Keratinocyte (primary cell): ENCODE measurements at regions not wholly inside any gene's neighbourhood (a gene's known extent, or its start where the extent isn't known, plus 50 kb on each side); places are given as distances from the start of the nearest gene placed in this dataset.

ENCODE experiments used
- DNase-seq: peaks from one replicate; pipeline ENCODE4 v3.0.0-alpha.2; 2011; ENCODE audit warnings: low read depth, missing footprints, low spot score
- FAIRE-seq: peaks from 2 replicates; lab custom pipeline; 2011; peaks lifted over from hg19 to GRCh38; lab: Jason Lieb, UNC
- H2AFZ ChIP-seq: 2 replicates; pipeline ENCODE4 v1.6.0; 2012; ENCODE audit warnings: low read length, control low read depth, inconsistent platforms; ENCODE audit not compliant: control insufficient read depth
- H3K27ac ChIP-seq: 2 replicates; pipeline ENCODE4 v1.5.1; 2011; ENCODE audit warnings: low read length; ENCODE audit not compliant: control insufficient read depth, insufficient read depth
- H3K27me3 ChIP-seq: 3 replicates; pipeline ENCODE4 v1.6.0; 2011; ENCODE audit warnings: low read length; ENCODE audit not compliant: control insufficient read depth, insufficient read depth; ENCODE audit errors: extremely low read depth
- H3K36me3 ChIP-seq, 2 experiments: 2 replicates in 1 of 2; 3 replicates in 1 of 2; pipeline ENCODE4 v1.5.1; 2011; ENCODE audit warnings: low read length in 2 of 2, mild to moderate bottlenecking in 1 of 2; ENCODE audit not compliant: control insufficient read depth in 2 of 2, insufficient read depth in 2 of 2; ENCODE audit errors: extremely low read depth in 1 of 2
- H3K4me1 ChIP-seq: 3 replicates; pipeline ENCODE4 v1.5.1; 2011; ENCODE audit warnings: low read length; ENCODE audit not compliant: control insufficient read depth, insufficient read depth; ENCODE audit errors: extremely low read depth
- H3K4me2 ChIP-seq: 3 replicates; pipeline ENCODE4 v1.6.0; 2011; ENCODE audit warnings: low read depth, low read length; ENCODE audit not compliant: control insufficient read depth, insufficient read depth; ENCODE audit errors: extremely low read depth
- H3K4me3 ChIP-seq, 3 experiments: fragments of 200-600 bp in 1 of 3; sonication (generic) in 1 of 3; 2 replicates in 2 of 3; 3 replicates in 1 of 3; pipeline ENCODE4 v1.5.1; 2011 to 2016; ENCODE audit warnings: low read length in 3 of 3, mild to moderate bottlenecking in 3 of 3, control low read depth in 2 of 3, inconsistent platforms in 1 of 3, low read depth in 1 of 3, mixed read lengths in 1 of 3, mixed run types in 1 of 3, moderate library complexity in 1 of 3; ENCODE audit not compliant: control insufficient read depth in 2 of 3, insufficient read depth in 2 of 3; ENCODE audit errors: extremely low read depth in 1 of 3
- H3K79me2 ChIP-seq: 2 replicates; pipeline ENCODE4 v1.6.0; 2012; ENCODE audit warnings: low read length; ENCODE audit not compliant: control insufficient read depth, insufficient read depth
- H3K9ac ChIP-seq: 3 replicates; pipeline ENCODE4 v1.6.0; 2011; ENCODE audit warnings: low read length; ENCODE audit not compliant: control insufficient read depth, insufficient read depth; ENCODE audit errors: extremely low read depth
- H3K9me1 ChIP-seq: 3 replicates; pipeline ENCODE4 v1.6.0; 2011; ENCODE audit warnings: low read length; ENCODE audit not compliant: control insufficient read depth, insufficient read depth; ENCODE audit errors: extremely low read depth
- H3K9me3 ChIP-seq: 2 replicates; pipeline ENCODE4 v1.5.1; 2012; ENCODE audit warnings: low read depth, low read length; ENCODE audit not compliant: control insufficient read depth
- H4K20me1 ChIP-seq: 3 replicates; pipeline ENCODE4 v1.6.0; 2011; ENCODE audit warnings: low read length; ENCODE audit not compliant: control insufficient read depth, insufficient read depth; ENCODE audit errors: extremely low read depth
- EZH2 ChIP-seq: IDR thresholded peaks from one replicate; pipeline ENCODE4 v1.6.1; 2012; ENCODE audit warnings: inconsistent platforms, mild to moderate bottlenecking, low read length, moderate library complexity
- dilution Hi-C: fragments of 300-500 bp; cut with MboI; formaldehyde crosslinking; loops from one replicate; pipeline ENCODE4 v1.7.0; 2020; ENCODE audit warnings: low sequenced_read_pairs; ENCODE audit not compliant: extremely low pct_ligation_motif_present
- TF ChIP-seq, protein P1 (sequence below), 3 experiments: IDR thresholded peaks in 1 of 3; conservative IDR thresholded peaks in 1 of 3; optimal IDR thresholded peaks in 1 of 3; 2 replicates in 2 of 3; 3 replicates in 1 of 3; pipeline versions ENCODE3 to v1.5.1; 2011; ENCODE audit warnings: low read length in 3 of 3, mild to moderate bottlenecking in 3 of 3, moderate library complexity in 2 of 3, control low read depth in 1 of 3, inconsistent platforms in 1 of 3; ENCODE audit not compliant: insufficient read depth in 2 of 3; ENCODE audit errors: extremely low read depth in 1 of 3

DNA sequence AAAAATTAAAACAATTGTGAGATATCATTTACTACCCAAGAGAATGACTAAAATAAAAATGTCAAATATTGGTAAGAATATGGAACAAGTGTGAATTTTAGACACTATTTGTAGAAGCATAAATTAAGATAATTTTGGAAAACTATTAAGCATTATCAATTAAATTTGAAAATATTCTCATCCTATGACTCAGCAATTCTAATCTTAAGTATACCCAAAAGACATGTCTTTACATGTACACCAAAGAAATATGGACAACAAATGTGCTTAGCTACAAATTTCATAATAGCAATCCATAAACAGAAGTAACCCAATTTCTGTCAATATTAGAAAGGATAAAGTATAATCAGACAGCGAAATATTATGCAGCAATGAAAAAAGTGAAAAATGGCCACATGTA, 1032.2 kb upstream of the SEMA6D start:
- Histone ChIP-seq H3K4me2 (no peak overlapping the region), H4K20me1 (no peaks in the 10 kb centered on the region), H3K27me3 (no peaks in the 10 kb centered on the region), H3K4me1 (no peaks in the 10 kb centered on the region), H3K9me3 (no peaks in the 10 kb centered on the region), H2AFZ (no peak overlapping the region), H3K9me1 (no peaks in the 10 kb centered on the region), H3K79me2 (no peaks in the 10 kb centered on the region), H3K27ac (no peak overlapping the region), H3K36me3 (no peaks in the 10 kb centered on the region), H3K9ac (no peak overlapping the region), H3K4me3 (no peak overlapping the region)
- DNase-seq (no peak), FAIRE-seq (no peak)
- dilution Hi-C loops = no loop called here
- no peak for TF ChIP-seq EZH2
- TF ChIP-seq, protein P1, sequence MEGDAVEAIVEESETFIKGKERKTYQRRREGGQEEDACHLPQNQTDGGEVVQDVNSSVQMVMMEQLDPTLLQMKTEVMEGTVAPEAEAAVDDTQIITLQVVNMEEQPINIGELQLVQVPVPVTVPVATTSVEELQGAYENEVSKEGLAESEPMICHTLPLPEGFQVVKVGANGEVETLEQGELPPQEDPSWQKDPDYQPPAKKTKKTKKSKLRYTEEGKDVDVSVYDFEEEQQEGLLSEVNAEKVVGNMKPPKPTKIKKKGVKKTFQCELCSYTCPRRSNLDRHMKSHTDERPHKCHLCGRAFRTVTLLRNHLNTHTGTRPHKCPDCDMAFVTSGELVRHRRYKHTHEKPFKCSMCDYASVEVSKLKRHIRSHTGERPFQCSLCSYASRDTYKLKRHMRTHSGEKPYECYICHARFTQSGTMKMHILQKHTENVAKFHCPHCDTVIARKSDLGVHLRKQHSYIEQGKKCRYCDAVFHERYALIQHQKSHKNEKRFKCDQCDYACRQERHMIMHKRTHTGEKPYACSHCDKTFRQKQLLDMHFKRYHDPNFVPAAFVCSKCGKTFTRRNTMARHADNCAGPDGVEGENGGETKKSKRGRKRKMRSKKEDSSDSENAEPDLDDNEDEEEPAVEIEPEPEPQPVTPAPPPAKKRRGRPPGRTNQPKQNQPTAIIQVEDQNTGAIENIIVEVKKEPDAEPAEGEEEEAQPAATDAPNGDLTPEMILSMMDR (optimal IDR thresholded peaks at IDR 0.05 in 1 of 3, IDR thresholded peaks at IDR 0.05 in 1 of 3, conservative IDR thresholded peaks at IDR 0.05 in 1 of 3; ENCODE audit: extremely low read depth in 1 of 3, insufficient read depth in 2 of 3, low read length in 3 of 3) = no peak

DNA sequence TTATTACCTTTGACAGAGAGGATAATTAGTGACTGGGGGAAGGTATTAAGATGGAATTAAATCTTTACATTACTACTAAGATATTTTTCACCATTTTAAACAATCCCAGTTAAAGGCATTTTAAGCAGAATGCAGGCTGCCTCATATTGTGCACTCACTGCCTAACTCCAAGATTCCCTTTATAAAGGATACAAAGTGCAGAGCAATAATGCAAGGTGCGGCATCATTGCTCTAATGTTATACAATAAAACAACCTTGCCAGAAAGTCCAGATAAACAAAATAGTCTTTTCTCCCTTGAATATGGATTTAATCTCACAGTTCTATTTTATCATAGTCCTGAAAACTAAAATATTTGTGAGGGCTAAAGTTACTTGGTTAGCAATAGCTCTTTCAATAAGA, 1031.6 kb upstream of the SEMA6D start:
- no peaks in the 10 kb centered on the region for H3K4me1 ChIP-seq
- H3K9me1 ChIP-seq = no peaks in the 10 kb centered on the region
- no peak overlapping the region for H3K4me2 ChIP-seq
- DNase-seq (no peak), FAIRE-seq (no peak)
- dilution Hi-C loops = no loop called here
- no peak overlapping the region for H3K9ac ChIP-seq
- H3K9me3 ChIP-seq = no peaks in the 10 kb centered on the region
- no peak overlapping the region for H3K27ac ChIP-seq
- H3K27me3 ChIP-seq = no peaks in the 10 kb centered on the region
- H4K20me1 ChIP-seq = no peaks in the 10 kb centered on the region
- H3K4me3 ChIP-seq = no peak overlapping the region
- no peak for TF ChIP-seq EZH2
- TF ChIP-seq, protein P1 (optimal IDR thresholded peaks at IDR 0.05 in 1 of 3, IDR thresholded peaks at IDR 0.05 in 1 of 3, conservative IDR thresholded peaks at IDR 0.05 in 1 of 3; ENCODE audit: extremely low read depth in 1 of 3, insufficient read depth in 2 of 3, low read length in 3 of 3) = no peak
- no peak overlapping the region for H2AFZ ChIP-seq
- no peaks in the 10 kb centered on the region for H3K36me3 ChIP-seq
- no peaks in the 10 kb centered on the region for H3K79me2 ChIP-seq
